HEK293T (cell line): ENCODE measurements at regions not wholly inside any gene's neighbourhood (a gene's known extent, or its start where the extent isn't known, plus 50 kb on each side); places are given as distances from the start of the nearest gene placed in this dataset.

Source experiments
- CTCF ChIA-PET: fragments of 350-600 bp; formaldehyde crosslinking; extraction: SDS; loops from one replicate; lab custom pipeline; 2021; ENCODE audit warnings: antibody characterized with exemption, inconsistent platforms; lab: Yijun Ruan, JAX
- POLR2A ChIA-PET: fragments of 350-600 bp; formaldehyde crosslinking; extraction: SDS; loops from one replicate; lab custom pipeline; 2020; ENCODE audit warnings: antibody characterized with exemption, inconsistent platforms; lab: Yijun Ruan, JAX
- DNase-seq: peaks from one replicate; pipeline ENCODE4 v3.0.0; 2012; ENCODE audit warnings: mixed read lengths; ENCODE audit errors: extremely low spot score
- ARNT ChIP-seq: fragments of 450-650 bp; IDR thresholded peaks from 2 replicates; pipeline ENCODE4 v1.6.1; 2017; ENCODE audit warnings: mild to moderate bottlenecking
- BHLHE40 ChIP-seq: fragments of 450-650 bp; IDR thresholded peaks from 2 replicates; pipeline ENCODE4 v1.6.1; 2016; ENCODE audit warnings: mild to moderate bottlenecking, moderate library complexity, borderline replicate concordance
- CTBP1 ChIP-seq: fragments of 450-650 bp; IDR thresholded peaks from 2 replicates; pipeline ENCODE4 v1.6.1; 2016; ENCODE audit warnings: borderline replicate concordance
- ELF4 ChIP-seq: fragments of 450-650 bp; IDR thresholded peaks from 2 replicates; pipeline ENCODE4 v1.6.1; 2017; ENCODE audit warnings: antibody characterized with exemption
- FOXA1 ChIP-seq: fragments of 450-650 bp; IDR thresholded peaks from 2 replicates; pipeline ENCODE4 v1.6.1; 2016; ENCODE audit warnings: mild to moderate bottlenecking
- FOXK2 ChIP-seq: fragments of 450-650 bp; IDR thresholded peaks from 2 replicates; pipeline ENCODE4 v1.6.1; 2016; ENCODE audit warnings: mild to moderate bottlenecking
- FOXM1 ChIP-seq: fragments of 450-650 bp; IDR thresholded peaks from 2 replicates; pipeline ENCODE4 v1.6.1; 2017; ENCODE audit warnings: mild to moderate bottlenecking, borderline replicate concordance
- HDGF ChIP-seq: fragments of 450-650 bp; IDR thresholded peaks from 2 replicates; pipeline ENCODE4 v1.6.1; 2017; ENCODE audit warnings: antibody characterized with exemption, borderline replicate concordance
- L3MBTL2 ChIP-seq: fragments of 450-650 bp; conservative IDR thresholded peaks from 2 replicates; pipeline ENCODE4 v1.6.1; 2016; ENCODE audit warnings: mild to moderate bottlenecking
- LEF1 ChIP-seq: fragments of 450-650 bp; IDR thresholded peaks from 2 replicates; pipeline ENCODE4 v1.6.1; 2017; ENCODE audit warnings: mild to moderate bottlenecking, borderline replicate concordance
- NFRKB ChIP-seq: fragments of 450-650 bp; IDR thresholded peaks from 2 replicates; pipeline ENCODE4 v1.6.1; 2016; ENCODE audit warnings: mild to moderate bottlenecking, moderate library complexity
- PKNOX1 ChIP-seq: fragments of 450-650 bp; IDR thresholded peaks from 2 replicates; pipeline ENCODE4 v1.6.1; 2016
- SP1 ChIP-seq: fragments of 450-650 bp; IDR thresholded peaks from 2 replicates; pipeline ENCODE4 v1.6.1; 2017
- SUZ12 ChIP-seq: fragments of 450-650 bp; IDR thresholded peaks from 2 replicates; pipeline ENCODE4 v1.6.1; 2016; ENCODE audit warnings: mild to moderate bottlenecking
- TARDBP ChIP-seq: fragments of 450-650 bp; IDR thresholded peaks from 2 replicates; pipeline ENCODE4 v1.6.1; 2016
- ZNF384 ChIP-seq: fragments of 450-650 bp; IDR thresholded peaks from 2 replicates; pipeline ENCODE4 v1.6.1; 2016

GRCh38 chr18:30248056-30248455 is 794.5 kb downstream of the DSC3 start:
- DNase-seq = no peak
- CTCF ChIA-PET = no interaction called here
- POLR2A ChIA-PET = no interaction called here
- no peak for TF ChIP-seq L3MBTL2
- TF ChIP-seq ELF4 = no peak
- TF ChIP-seq ARNT = no peak
- no peak for TF ChIP-seq BHLHE40
- TF ChIP-seq CTBP1 = no peak
- no peak for TF ChIP-seq FOXA1
- no peak for TF ChIP-seq NFRKB
- TF ChIP-seq FOXK2 = no peak
- no peak for TF ChIP-seq ZNF384
- TF ChIP-seq SP1 = no peak
- no peak for TF ChIP-seq TARDBP
- TF ChIP-seq PKNOX1 = no peak
- no peak for TF ChIP-seq SUZ12

- TF ChIP-seq FOXK2 = no peak
- no peak for TF ChIP-seq SP1
- no peak for TF ChIP-seq TARDBP
- TF ChIP-seq ARNT = no peak
- no peak for DNase-seq
- POLR2A ChIA-PET = no interaction called here
- CTCF ChIA-PET = no interaction called here
These were observed 796.6 kb downstream of the DSC3 start for GRCh38 chr18:30245766-30246455.

- TF ChIP-seq FOXK2 (no peak), LEF1 (no peak), BHLHE40 (no peak), NFRKB (no peak), L3MBTL2 (no peak), FOXM1 (no peak), ELF4 (no peak), ARNT (no peak), ZNF384 (no peak), PKNOX1 (no peak)
- ChIA-PET POLR2A (no interaction called here), CTCF (no interaction called here)
- DNase-seq = no peak
These were observed 807.8 kb downstream of the DSC3 start for GRCh38 chr18:30234755-30235154.

GRCh38 chr18:30211112-30211511 is 831.4 kb downstream of the DSC3 start:
- ChIA-PET CTCF (no interaction called here), POLR2A (no interaction called here)
- DNase-seq = no peak
- TF ChIP-seq L3MBTL2 = no peak
- no peak for TF ChIP-seq SUZ12
- TF ChIP-seq ZNF384 = no peak
- TF ChIP-seq NFRKB = no peak
- TF ChIP-seq ARNT = no peak

- no peak for DNase-seq
- TF ChIP-seq FOXA1 (no peak), ELF4 (no peak), CTBP1 (no peak), ZNF384 (no peak), SP1 (no peak), HDGF (no peak), SUZ12 (no peak), ARNT (no peak), NFRKB (no peak), LEF1 (no peak), L3MBTL2 (no peak), FOXM1 (no peak)
- ChIA-PET CTCF (no interaction called here), POLR2A (no interaction called here)
These were observed 834.0 kb downstream of the DSC3 start for GRCh38 chr18:30208546-30208945.

GRCh38 chr18:30192216-30192615 is 850.3 kb downstream of the DSC3 start:
- CTCF ChIA-PET = no interaction called here
- TF ChIP-seq BHLHE40 (no peak), ZNF384 (no peak), FOXM1 (no peak), LEF1 (no peak), SUZ12 (no peak), CTBP1 (no peak), SP1 (no peak), HDGF (no peak), NFRKB (no peak), L3MBTL2 (no peak), FOXK2 (no peak), ELF4 (no peak), PKNOX1 (no peak)
- no peak for DNase-seq
- POLR2A ChIA-PET = no interaction called here

GRCh38 chr18:30186245-30186644 is 856.3 kb downstream of the DSC3 start:
- CTCF ChIA-PET = no interaction called here
- POLR2A ChIA-PET = no interaction called here
- no peak for DNase-seq
- TF ChIP-seq HDGF (no peak), BHLHE40 (no peak), SUZ12 (no peak), CTBP1 (no peak), PKNOX1 (no peak), NFRKB (no peak), FOXA1 (no peak), SP1 (no peak), L3MBTL2 (no peak), TARDBP (no peak), ZNF384 (no peak), ARNT (no peak), FOXK2 (no peak), FOXM1 (no peak), LEF1 (no peak)
